ENCODE measurements at regions not wholly inside any gene's neighbourhood (a gene's known extent, or its start where the extent isn't known, plus 50 kb on each side); places are given as distances from the start of the nearest gene placed in this dataset.

GRCh38 chr10:76736815-76737618, 900.6 kb downstream of the KCNMA1 start:
- TF ChIP-seq ZNF274 (IDR thresholded peaks at IDR 0.05; ENCODE audit: low read depth, low read length) (no peak), SUZ12 (IDR thresholded peaks at IDR 0.05; ENCODE audit: extremely low read depth, insufficient read depth, insufficient read length) (no peak), YY1 (IDR thresholded peaks at IDR 0.05; ENCODE audit: insufficient read depth, insufficient read length) (no peak)
